ENCODE measurements at regions not wholly inside any gene's neighbourhood (a gene's known extent, or its start where the extent isn't known, plus 50 kb on each side); places are given as distances from the start of the nearest gene placed in this dataset.

GRCh38 chr12:126757326-126757725 lies 1509.6 kb upstream of the TMEM132C start:
- no peaks in the 10 kb centered on the region for H3K4me1 ChIP-seq (ENCODE audit: insufficient read depth)
- H3K27me3 Mint-ChIP-seq (ENCODE audit: insufficient read depth, low read depth, poor library complexity): peaks cover 4% of the 10 kb centered on the region

GRCh38 chr12:126760092-126760491 lies 1506.9 kb upstream of the TMEM132C start:
- Histone ChIP-seq H2AFZ (no peak overlapping the region), H4K20me1 (replicated peaks; ENCODE audit: insufficient read depth) (no peaks in the 10 kb centered on the region), H3F3A (replicated peaks; ENCODE audit: low read depth) (no peaks in the 10 kb centered on the region), H3K4me3 (no peak overlapping the region), H3K27me3 (ENCODE audit: insufficient read depth) (no peaks in the 10 kb centered on the region), H3K4me2 (no peak overlapping the region), H3K27ac (ENCODE audit: low read depth) (no peak overlapping the region), H3K36me3 (ENCODE audit: insufficient read depth) (no peaks in the 10 kb centered on the region), H3K79me2 (replicated peaks; ENCODE audit: insufficient read depth) (no peaks in the 10 kb centered on the region), H3K4me1 (ENCODE audit: insufficient read depth) (no peaks in the 10 kb centered on the region), H3K9me2 (ENCODE audit: insufficient read depth) (no peaks in the 10 kb centered on the region)
- Mint-ChIP-seq H3K4me1 (no peaks in the 10 kb centered on the region), H3K27me3 (ENCODE audit: insufficient read depth, low read depth, poor library complexity) (no peaks in the 10 kb centered on the region), H3K9me3 (peaks cover 99% of the 10 kb centered on the region), H3K27ac (no peak overlapping the region), H3K4me3 (no peak overlapping the region), H3K36me3 (ENCODE audit: low read depth) (peaks cover 38% of the 10 kb centered on the region)
- no peak for ATAC-seq
- DNase-seq (ENCODE audit: low spot score): no peak
- TF ChIP-seq POLR2AphosphoS5 (IDR thresholded peaks at IDR 0.05; ENCODE audit: low read depth): no peak
- no peak for TF ChIP-seq NANOG (IDR thresholded peaks at IDR 0.05; ENCODE audit: borderline replicate concordance)
- no peak for TF ChIP-seq CTCF (conservative IDR thresholded peaks at IDR 0.05; ENCODE audit: low read depth in 2 of 2)
- no peak for TF ChIP-seq EZH2phosphoT487 (IDR thresholded peaks at IDR 0.05; ENCODE audit: unreplicated experiment)
- TF ChIP-seq ZNF331 (CRISPR knock-in tag; IDR thresholded peaks at IDR 0.05; ENCODE audit: low read depth): no peak
- no peak for TF ChIP-seq ETS1 (IDR thresholded peaks at IDR 0.05)

More at GRCh38 chr12:126757326-126757725, 1509.6 kb upstream of the TMEM132C start:
- H3K36me3 ChIP-seq (ENCODE audit: insufficient read depth): no peaks in the 10 kb centered on the region
- ATAC-seq: no peak
- Mint-ChIP-seq H3K4me3 (no peak overlapping the region), H3K9me3 (peaks cover 96% of the 10 kb centered on the region), H3K36me3 (ENCODE audit: low read depth) (peaks cover 38% of the 10 kb centered on the region), H3K27ac (no peak overlapping the region), H3K4me1 (no peaks in the 10 kb centered on the region)
- DNase-seq (ENCODE audit: low spot score): no peak
- no peak overlapping the region for H3K4me3 ChIP-seq
- H3F3A ChIP-seq (replicated peaks; ENCODE audit: low read depth): no peaks in the 10 kb centered on the region
- TF ChIP-seq JUNB (IDR thresholded peaks at IDR 0.05; ENCODE audit: unreplicated experiment) (no peak), EZH2phosphoT487 (IDR thresholded peaks at IDR 0.05; ENCODE audit: unreplicated experiment) (no peak), CTCF (conservative IDR thresholded peaks at IDR 0.05; ENCODE audit: low read depth in 2 of 2) (no peak), CREB1 (CRISPR knock-in tag; IDR thresholded peaks at IDR 0.05; ENCODE audit: low read depth) (no peak), STAT1 (IDR thresholded peaks at IDR 0.05; ENCODE audit: unreplicated experiment) (no peak), EZH2 (IDR thresholded peaks at IDR 0.05; ENCODE audit: low read depth, unreplicated experiment) (no peak), ZNF114 (CRISPR knock-in tag; IDR thresholded peaks at IDR 0.05) (no peak), NANOG (IDR thresholded peaks at IDR 0.05; ENCODE audit: borderline replicate concordance) (no peak), ZNF331 (CRISPR knock-in tag; IDR thresholded peaks at IDR 0.05; ENCODE audit: low read depth) (no peak), POLR2AphosphoS5 (IDR thresholded peaks at IDR 0.05; ENCODE audit: low read depth) (no peak)
- H3K79me2 ChIP-seq (replicated peaks; ENCODE audit: insufficient read depth): no peaks in the 10 kb centered on the region
- no peaks in the 10 kb centered on the region for H3K27me3 ChIP-seq (ENCODE audit: insufficient read depth)
- no peak overlapping the region for H3K27ac ChIP-seq (ENCODE audit: low read depth)
- H3K4me2 ChIP-seq: no peak overlapping the region
- H2AFZ ChIP-seq: no peak overlapping the region
- H3K9me2 ChIP-seq (ENCODE audit: insufficient read depth): no peaks in the 10 kb centered on the region
- H4K20me1 ChIP-seq (replicated peaks; ENCODE audit: insufficient read depth): no peaks in the 10 kb centered on the region
